GM12874 (cell line): ENCODE measurements at regions not wholly inside any gene's neighbourhood (a gene's known extent, or its start where the extent isn't known, plus 50 kb on each side); places are given as distances from the start of the nearest gene placed in this dataset.

Experiments used
- CTCF ChIP-seq: IDR thresholded peaks from 2 replicates; pipeline ENCODE4 v1.5.1; 2011; ENCODE audit warnings: low read depth, mild to moderate bottlenecking, control low read depth, low read length, moderate library complexity; ENCODE audit not compliant: insufficient read depth

DNA sequence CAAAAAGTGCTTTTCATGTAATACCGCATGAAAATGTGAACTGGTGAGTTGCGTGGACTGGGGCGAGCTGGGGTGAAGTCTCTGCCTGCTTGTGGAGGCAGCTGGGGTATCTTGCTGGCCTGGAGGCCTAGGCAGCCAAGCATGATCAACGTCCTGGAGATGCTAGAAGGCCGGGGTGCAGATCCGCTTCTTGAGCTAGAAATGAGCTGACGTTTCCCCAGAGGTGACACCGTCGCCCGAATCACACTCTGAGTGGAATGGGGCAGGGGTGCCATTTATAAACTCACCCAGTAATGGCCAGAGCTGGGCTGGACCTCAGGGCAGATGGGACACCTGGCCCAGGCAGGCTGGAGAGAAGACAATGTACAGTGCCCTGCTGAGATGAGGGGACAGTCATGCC is 1513.0 kb downstream of the TBC1D22A start:
- TF ChIP-seq CTCF, result no peak

DNA sequence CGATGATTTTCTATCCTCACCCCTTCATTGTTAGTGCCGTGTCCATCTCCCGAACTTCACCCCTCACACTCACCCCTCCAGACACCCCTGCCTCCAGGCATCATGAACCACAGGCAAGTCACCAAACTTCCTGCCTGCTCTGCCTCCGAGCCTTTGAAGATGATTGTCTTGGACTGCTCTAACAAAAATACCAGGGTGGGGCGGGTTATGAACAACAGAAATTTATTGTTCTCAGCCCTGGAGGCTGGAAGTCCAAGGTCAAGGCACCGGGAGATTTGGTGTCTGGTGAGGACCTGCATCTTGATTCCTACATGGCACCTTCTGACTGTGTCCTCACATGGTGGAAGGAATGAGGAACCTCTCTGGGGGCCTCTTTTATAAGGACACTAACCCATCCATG is 1508.3 kb downstream of the TBC1D22A start:
- TF ChIP-seq CTCF, result no peak

- no peak for TF ChIP-seq CTCF
Measured at GRCh38 chr22:48268771-48269552, 1506.5 kb downstream of the TBC1D22A start.

DNA sequence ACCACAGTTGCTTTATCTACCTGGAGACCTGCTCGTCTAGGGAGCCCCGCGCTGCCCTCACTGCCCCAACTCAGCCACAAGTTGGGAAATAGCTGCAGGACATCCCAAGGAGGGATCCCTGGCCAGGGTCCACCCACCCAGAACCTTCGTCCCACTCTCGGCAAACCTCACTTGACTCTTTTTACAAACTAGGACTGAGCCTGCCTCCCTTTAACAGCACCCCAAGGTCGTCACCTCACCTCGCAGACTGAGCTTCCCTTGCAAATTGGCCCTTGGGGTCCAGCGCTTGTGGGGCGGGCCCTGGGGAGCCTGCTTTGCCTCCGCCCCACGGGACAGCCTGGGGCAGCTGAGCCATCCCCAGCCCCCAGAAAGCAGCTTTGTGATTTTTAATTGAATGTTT is 1505.8 kb downstream of the TBC1D22A start:
- TF ChIP-seq CTCF, result no peak

GRCh38 chr22:48267681-48268080 is 1505.2 kb downstream of the TBC1D22A start:
- TF ChIP-seq CTCF, result no peak

DNA sequence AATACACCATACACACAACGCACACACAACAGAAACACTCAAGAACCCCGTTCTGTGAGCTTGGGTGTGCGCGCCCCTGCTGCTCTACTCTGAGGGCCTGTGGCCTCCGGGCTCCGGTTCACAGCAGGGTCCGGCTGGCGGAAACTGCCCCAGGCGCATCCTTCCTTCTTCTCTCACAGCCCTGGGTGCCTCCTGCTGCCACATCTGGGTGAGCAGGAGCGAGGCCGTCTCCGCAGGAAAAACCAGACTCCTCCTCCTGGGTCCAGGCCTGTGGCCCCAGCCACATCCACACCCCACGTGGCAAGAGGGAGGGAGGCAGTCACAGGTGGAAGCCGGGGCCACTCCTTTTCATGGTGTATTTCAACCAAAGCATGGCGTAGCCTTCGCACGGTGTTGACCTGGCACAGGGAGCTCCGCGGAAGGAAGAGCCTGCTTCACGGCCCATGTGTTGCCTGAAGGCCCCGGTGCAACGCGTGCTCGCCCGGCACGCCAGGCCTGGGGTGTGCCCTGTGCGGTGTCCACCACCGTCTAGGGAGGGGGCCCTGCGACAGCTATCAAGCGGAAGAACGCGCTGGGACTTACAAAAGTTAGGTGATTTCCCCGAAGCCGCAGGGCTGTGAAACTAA is 1502.7 kb downstream of the TBC1D22A start:
- no peak for TF ChIP-seq CTCF

DNA sequence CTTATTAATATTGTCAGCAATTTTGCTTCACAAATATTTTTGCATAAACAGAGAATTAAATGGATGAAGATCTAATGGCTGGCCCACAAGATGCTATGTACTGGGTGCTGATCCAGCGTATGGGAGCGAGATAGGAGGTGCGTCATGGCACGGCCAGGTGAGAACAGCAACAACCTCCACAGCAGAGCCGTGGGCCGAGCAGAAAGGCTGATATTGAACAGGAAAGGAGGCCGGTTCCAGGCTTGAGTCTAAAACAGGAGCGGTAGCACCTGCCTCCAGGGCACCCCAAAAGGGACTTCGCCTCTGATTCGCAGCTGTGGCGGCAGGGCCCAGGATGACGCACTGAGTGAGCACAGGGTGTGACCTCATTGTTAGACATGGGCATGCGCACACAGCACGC is 1502.1 kb downstream of the TBC1D22A start:
- TF ChIP-seq CTCF, result no peak
